Right kidney (tissue), 1 donor: ENCODE measurements at regions not wholly inside any gene's neighbourhood (a gene's known extent, or its start where the extent isn't known, plus 50 kb on each side); places are given as distances from the start of the nearest gene placed in this dataset.

Experiments used
- DNase-seq: peaks from one replicate; pipeline ENCODE4 v3.0.0-alpha.2; 2016

DNA sequence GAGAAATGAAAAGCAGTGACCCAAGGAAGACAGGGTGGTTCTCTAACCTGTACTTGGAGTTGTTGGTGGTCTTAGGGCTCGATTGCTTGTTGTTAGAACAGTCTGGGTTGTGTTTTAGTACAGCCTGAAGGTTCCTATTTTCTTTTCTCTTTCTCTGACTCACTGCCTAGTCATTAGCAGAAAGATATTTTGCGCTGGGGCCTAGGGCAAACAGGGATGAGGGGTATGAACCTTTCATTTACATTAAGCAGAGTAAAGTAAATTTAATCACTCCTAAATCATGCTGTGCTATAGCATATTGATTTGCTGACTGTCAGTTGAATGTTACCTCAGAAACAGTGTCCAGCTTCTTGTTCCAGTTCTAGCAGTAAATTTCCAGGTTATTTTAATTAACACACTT lies 197.2 kb downstream of the RWDD3 start:
- no peak for DNase-seq

DNA sequence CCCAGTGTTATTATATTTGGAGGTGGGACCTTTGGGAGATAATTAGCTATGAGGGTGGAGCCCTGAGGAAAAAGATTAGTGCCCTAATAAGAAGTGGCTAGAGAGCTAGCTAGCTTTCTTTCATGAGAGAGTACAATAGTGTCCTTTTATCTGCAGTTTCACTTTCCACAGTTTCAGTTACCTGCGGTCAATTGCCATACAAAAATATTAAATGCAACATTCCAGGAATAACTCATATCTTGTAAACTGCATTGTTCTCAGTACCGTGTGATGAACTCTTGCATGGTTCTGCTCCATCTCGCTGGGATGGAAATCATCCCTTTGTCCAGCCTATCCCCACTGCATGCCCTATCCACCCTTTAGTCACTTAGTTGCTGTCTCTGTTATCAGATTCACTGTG lies 201.6 kb downstream of the RWDD3 start:
- DNase-seq = no peak

GRCh38 chr1:95437011-95437410 lies 203.0 kb downstream of the RWDD3 start:
- no peak for DNase-seq

DNA sequence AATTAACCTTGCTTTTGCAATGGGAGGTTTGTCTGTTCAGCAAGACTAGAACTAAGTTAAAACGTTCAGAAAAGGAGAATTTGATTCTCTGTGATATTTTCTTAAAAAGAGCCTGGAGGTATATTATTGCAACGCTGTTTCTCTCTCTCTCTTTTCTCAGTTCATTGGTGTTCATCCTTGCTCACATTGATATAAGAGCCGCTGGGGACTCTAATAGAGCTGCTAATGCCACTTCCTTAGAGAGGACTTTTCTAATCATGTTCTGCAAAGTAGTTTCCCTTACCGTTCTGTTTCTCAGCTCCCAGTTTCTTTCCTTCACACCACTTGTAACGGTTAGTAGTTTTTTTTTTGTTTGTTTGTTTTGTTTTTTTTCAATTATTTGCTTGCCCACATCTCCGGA lies 203.8 kb downstream of the RWDD3 start:
- DNase-seq = no peak

DNA sequence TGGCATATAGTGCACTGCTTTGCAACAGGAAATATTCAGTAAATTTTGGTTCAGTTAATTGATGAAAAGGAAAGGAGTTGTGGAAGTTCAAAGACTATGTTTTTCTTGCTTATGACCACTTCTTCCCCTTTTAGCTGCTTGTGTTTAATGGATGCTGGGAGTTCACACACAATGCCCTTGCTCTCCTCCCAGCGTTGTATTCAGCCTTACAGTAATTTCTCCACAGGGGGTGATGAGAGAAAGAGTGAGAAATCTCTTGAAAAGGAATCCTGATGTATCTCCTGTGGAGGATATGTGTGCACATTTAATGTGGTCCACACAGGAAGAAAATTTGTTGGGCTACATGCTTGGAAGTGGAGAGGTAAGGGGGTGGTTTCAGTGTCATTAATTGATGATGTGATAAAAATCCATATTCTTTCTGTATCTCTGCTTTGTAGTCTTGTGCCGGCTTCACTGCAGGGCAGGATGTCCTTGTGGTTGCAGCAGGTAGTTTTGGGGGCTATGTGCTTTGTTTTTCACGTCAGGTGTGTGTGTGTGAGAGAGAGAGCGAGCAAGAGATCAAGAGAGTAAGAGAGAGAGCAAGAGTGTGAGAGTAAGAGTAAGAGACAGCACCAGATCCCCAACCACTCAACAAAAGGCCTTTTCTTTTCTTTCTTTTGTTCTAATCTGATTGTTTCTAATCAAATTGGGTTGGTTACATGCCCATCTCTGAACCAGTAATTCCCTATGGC lies 204.4 kb downstream of the RWDD3 start:
- DNase-seq = no peak

GRCh38 chr1:95440511-95440910 lies 206.5 kb downstream of the RWDD3 start:
- no peak for DNase-seq

- no peak for DNase-seq
Measured at GRCh38 chr1:95449516-95449915, 215.5 kb downstream of the RWDD3 start.

DNA sequence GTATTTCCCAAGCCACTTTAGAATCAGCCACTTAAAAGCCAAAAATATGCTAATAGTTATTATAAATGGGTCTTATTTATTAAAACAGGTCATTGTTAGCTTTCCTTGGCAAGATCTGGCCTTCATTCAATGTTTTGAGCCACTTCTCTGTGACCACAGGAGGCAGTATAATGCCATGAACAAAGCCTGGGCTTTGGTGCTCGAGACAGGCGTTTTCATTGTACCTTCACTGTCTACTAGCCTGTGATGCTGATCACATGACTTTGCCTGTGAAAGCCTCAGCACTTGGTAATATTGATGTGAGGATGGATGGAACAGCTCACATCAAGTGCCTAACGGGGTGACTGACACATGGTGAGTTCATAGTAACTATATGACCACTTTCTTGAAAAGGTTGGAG lies 217.0 kb downstream of the RWDD3 start:
- no peak for DNase-seq

DNA sequence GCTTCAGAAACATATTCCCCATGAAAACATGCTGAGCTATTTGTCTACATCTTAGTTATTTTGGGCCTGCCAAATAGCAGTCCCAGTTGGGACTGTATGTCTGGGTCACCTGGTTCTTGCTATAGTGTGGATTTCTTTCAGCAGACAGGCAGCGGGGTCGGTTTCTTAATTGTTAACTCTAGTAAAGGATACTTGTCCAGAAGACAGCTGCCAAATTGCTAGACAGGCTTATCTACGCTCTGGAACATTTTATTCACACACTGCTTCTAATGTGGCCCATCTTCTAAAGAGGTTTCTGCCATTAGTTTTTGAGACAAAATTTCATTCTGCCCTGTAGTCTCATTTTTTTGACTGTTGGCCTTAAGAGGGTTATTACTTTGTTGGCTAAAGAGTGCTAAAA lies 217.9 kb downstream of the RWDD3 start:
- no peak for DNase-seq

DNA sequence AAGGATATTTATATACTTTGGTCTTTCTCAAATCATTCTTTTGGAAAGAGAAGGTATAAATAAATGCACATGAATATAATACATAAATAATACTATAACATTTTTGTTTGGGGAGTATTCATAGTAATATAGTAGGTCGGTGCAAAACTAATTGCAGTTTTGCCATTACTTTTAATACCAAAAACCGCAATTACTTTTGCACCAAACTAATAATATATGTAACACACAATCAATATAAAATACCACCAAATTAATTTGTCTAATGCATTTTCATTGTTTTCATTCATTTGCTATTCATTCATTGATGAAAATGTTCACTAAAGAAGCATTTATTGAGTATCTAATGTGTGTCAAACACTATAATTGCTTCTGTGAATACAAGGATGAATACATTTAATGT lies 219.0 kb downstream of the RWDD3 start:
- DNase-seq = no peak

DNA sequence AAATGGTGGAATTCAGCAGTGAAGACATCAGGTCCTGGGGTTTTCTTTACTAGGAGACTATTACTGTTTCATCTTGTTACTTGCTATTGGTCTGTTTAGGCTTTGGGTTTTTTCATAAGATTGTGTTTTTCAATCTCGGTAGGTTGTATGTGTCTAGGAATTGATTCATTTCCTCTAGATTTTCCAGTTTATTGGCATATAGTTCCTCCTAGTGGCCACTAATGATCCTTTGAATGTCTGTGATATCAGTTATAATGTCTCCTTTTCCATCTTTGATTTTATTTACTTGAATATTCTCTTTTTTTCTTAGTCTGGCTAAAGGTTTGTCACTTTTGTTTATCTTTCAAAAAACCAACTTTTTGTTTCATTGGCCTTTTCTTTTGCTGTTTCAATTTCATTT lies 233.0 kb downstream of the RWDD3 start:
- no peak for DNase-seq

DNA sequence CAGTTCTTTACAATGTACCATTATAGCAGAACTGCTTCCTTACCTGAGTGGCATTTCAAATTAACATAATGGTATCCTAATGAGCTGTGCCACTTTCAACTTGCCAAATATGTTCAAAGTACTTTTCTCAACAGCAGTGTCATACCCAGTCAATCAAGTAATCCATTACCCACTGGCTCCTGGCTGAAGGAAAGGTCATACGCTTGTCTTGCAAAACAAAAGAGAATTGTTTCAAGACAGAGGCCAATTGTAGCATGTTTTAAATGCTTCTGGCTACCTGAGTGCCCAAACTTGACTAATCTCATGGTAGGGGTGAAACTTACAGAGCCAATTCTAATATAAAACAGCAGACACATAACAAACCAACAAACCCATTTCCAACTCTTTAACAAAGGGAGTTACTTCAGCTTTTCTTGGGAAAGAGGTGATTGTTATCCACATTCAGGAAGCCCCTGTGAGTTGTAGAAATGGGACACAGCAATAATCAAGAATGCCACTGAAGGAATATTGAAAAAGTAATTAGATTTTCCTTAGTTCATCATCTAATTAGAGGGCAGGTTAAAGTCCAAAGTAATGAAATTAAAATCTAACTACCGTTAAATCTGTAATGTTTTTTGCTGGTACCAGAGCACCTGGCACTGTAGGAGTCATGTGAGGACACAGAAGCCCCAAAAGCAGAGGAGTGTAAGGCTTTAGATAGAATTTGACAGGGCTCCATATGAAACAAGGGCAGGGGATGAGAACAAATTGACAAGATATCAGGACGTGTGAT lies 241.9 kb downstream of the RWDD3 start:
- no peak for DNase-seq

DNA sequence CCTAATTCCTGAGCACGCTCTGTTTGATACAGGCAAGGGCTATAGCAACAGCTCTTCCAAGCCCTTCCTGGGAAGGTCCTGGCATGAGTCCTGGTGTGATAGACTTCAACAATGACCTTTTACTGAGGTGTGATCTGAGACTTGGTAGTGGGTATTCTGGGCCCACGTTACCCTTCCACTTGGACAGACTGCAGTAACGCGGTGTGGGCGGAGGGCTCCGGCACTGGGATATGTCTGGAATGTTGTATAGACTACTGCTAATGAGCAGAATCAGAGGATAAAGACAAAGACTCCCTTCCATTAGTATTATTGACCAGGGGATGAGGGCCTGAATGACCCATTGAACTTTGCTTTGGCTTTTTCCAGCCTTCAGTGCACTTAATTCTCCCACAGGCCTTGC lies 262.3 kb downstream of the RWDD3 start:
- DNase-seq = no peak

- no peak for DNase-seq
Measured at GRCh38 chr1:95496773-95497172, 262.8 kb downstream of the RWDD3 start.

GRCh38 chr1:95497566-95497965 lies 263.6 kb downstream of the RWDD3 start:
- DNase-seq = no peak

- DNase-seq = no peak
Measured at GRCh38 chr1:95503278-95504030, 269.4 kb downstream of the RWDD3 start.

GRCh38 chr1:95504321-95504720 lies 270.3 kb downstream of the RWDD3 start:
- no peak for DNase-seq

DNA sequence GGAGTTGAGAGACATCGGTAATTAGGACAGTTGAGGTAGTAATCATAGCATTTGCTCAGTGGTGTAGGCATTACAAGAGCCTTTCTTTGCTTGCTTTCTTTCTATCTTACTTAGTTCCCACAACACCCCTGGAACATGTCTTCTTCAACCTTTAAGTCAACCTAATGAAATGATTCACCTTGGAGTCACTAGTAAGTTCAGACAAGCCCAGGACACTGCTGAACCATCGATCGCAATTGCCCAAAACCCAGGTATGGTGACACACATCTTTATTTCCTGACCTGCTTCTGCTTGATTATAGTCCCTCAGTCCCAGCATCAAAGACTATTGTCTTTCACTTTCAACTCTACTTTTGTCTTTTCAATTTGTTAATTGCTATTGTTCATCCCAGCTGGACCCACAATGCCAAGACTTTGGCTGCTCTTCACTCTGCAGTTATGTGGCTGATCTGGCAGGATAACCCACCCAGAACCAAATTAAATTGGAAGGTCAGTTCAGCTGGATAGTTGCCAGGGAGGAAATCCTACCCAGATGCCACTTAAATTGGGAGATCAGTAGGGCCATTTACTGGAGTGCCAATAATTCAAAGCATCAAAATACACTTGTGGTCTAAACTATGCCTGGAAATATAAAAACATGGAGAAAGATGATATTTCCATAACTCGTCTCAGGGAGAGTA lies 272.9 kb downstream of the RWDD3 start:
- no peak for DNase-seq

GRCh38 chr1:95509989-95510388 lies 276.0 kb downstream of the RWDD3 start:
- DNase-seq = no peak

DNA sequence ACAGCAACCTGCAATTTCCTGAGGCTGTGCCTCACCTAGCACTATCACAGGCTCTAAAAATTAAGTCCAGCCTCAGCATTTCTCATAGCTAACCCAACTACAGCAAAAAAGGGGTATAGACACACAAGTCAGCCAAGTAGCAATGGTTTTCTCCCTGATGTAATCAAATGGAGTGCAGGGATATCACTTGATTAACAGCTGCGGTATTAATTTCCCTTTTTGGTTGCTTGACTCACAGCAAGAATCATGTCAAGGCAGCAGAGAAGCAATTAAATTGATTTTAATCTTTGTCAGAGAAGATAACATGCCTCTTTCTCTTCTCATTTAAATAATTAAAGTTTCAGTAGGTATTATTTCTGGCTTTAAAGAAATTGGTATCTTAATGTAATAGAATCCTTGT lies 278.9 kb downstream of the RWDD3 start:
- DNase-seq = no peak

GRCh38 chr1:95517506-95517905 lies 283.5 kb downstream of the RWDD3 start:
- no peak for DNase-seq

- DNase-seq = no peak
Measured at GRCh38 chr1:95518310-95518709, 284.3 kb downstream of the RWDD3 start.

GRCh38 chr1:95520390-95520789 lies 286.4 kb downstream of the RWDD3 start:
- DNase-seq = no peak
